B cell (primary cell): ENCODE measurements at regions not wholly inside any gene's neighbourhood (a gene's known extent, or its start where the extent isn't known, plus 50 kb on each side); places are given as distances from the start of the nearest gene placed in this dataset.
"Not testable (repeated sequence)": the region's sequence is repeated elsewhere in the genome, so short reads cannot be mapped to it uniquely, and the experiment has no call there.

Source experiments
- ATAC-seq: fragments of 200-7000 bp; cut with Tn5 transposase; one replicate; pipeline ENCODE4 v1.10.0; 2021; ENCODE audit warnings: low read depth, mild to moderate bottlenecking, moderate number of reproducible peaks, moderate library complexity
- CTCF ChIA-PET: fragments of 350-600 bp; sonication (Branson Sonifier 250); formaldehyde crosslinking; loops from one replicate; lab custom pipeline; 2021; ENCODE audit warnings: antibody characterized with exemption, inconsistent platforms; lab: Charles Lee
- POLR2A ChIA-PET: fragments of 350-600 bp; sonication (Branson Sonifier 250); formaldehyde crosslinking; loops from one replicate; lab custom pipeline; 2021; ENCODE audit warnings: antibody characterized with exemption; lab: Charles Lee
- DNase-seq: peaks from one replicate; pipeline ENCODE4 v3.0.0; 2013
- H2AFZ ChIP-seq: 2 replicates; pipeline ENCODE4 v1.6.1; 2012; ENCODE audit warnings: mild to moderate bottlenecking, low read depth, low read length; ENCODE audit not compliant: insufficient read depth, poor library complexity, severe bottlenecking
- H3K27ac ChIP-seq, 2 donors: 1 replicate in 1 of 2; 2 replicates in 1 of 2; pipeline ENCODE4 v1.5.1; 2012 to 2013; ENCODE audit warnings: low read length in 2 of 2, mild to moderate bottlenecking in 2 of 2, moderate library complexity in 1 of 2
- H3K27me3 ChIP-seq, 4 experiments: fragments of 200-600 bp in 1 of 4; sonication (generic) in 1 of 4; replicated peaks in 1 of 4; 1 replicate in 2 of 4; 2 replicates in 2 of 4; pipeline versions ENCODE4 v1.6.1 to v1.7.0; 2013 to 2016; ENCODE audit warnings: low read length in 3 of 4, mild to moderate bottlenecking in 2 of 4, mixed read lengths in 1 of 4, moderate library complexity in 1 of 4; ENCODE audit not compliant: insufficient read depth in 4 of 4, control insufficient read depth in 3 of 4; ENCODE audit errors: control extremely low read depth in 1 of 4
- H3K36me3 ChIP-seq, 2 experiments: replicated peaks in 1 of 2; 1 replicate in 1 of 2; 2 replicates in 1 of 2; pipeline versions ENCODE4 v1.6.1 to v1.7.1; 2013; ENCODE audit warnings: low read length in 1 of 2; ENCODE audit not compliant: insufficient read depth in 2 of 2, control insufficient read depth in 1 of 2; ENCODE audit errors: control extremely low read depth in 1 of 2, extremely low read depth in 1 of 2
- H3K4me1 ChIP-seq, 2 donors: fragments of 200-600 bp in 1 of 2; sonication (generic) in 1 of 2; 1 replicate in 1 of 2; 2 replicates in 1 of 2; pipeline versions ENCODE4 v1.5.1 to v1.6.1; 2013 to 2017; ENCODE audit warnings: low read length in 2 of 2; ENCODE audit not compliant: control insufficient read depth in 2 of 2, insufficient read depth in 2 of 2
- H3K4me2 ChIP-seq: replicated peaks from 2 replicates; pipeline ENCODE3; 2012; ENCODE audit warnings: mild to moderate bottlenecking, low read depth, low read length; ENCODE audit not compliant: poor library complexity, severe bottlenecking
- H3K4me3 ChIP-seq, 5 experiments: fragments of 200-600 bp in 1 of 5; sonication (generic) in 1 of 5; 1 replicate in 3 of 5; 2 replicates in 2 of 5; pipeline versions ENCODE4 v1.5.1 to v1.7.0; 2011 to 2016; ENCODE audit warnings: low read length in 4 of 5, mild to moderate bottlenecking in 4 of 5, low read depth in 2 of 5, control low read depth in 1 of 5, moderate library complexity in 1 of 5; ENCODE audit not compliant: insufficient read depth in 1 of 5; ENCODE audit errors: control extremely low read depth in 1 of 5, extremely low read depth in 1 of 5
- H3K79me2 ChIP-seq: fragments of 200-600 bp; sonication (generic); one replicate; pipeline ENCODE4 v1.6.0; 2016; ENCODE audit warnings: low read length; ENCODE audit not compliant: control insufficient read depth, insufficient read depth
- H3K9ac ChIP-seq: fragments of 200-600 bp; sonication (generic); 2 replicates; pipeline ENCODE4 v1.6.1; 2017; ENCODE audit warnings: mild to moderate bottlenecking, low read length, moderate library complexity
- H3K9me3 ChIP-seq, 3 donors: one replicate each; pipeline versions ENCODE4 v1.6.1 to v1.7.1; 2013; ENCODE audit warnings: low read length in 2 of 3; ENCODE audit not compliant: control insufficient read depth in 2 of 3, insufficient read depth in 1 of 3; ENCODE audit errors: control extremely low read depth in 1 of 3
- H4K20me1 ChIP-seq: 2 replicates; pipeline ENCODE4 v1.6.0; 2012; ENCODE audit warnings: mild to moderate bottlenecking, low read length; ENCODE audit not compliant: insufficient read depth, control insufficient read depth, poor library complexity, severe bottlenecking
- H3K27ac Mint-ChIP-seq: one replicate; pipeline ENCODE4 v1.8.0; 2021; ENCODE audit warnings: mixed read lengths
- H3K27me3 Mint-ChIP-seq: one replicate; pipeline ENCODE4 v1.8.0; 2021; ENCODE audit warnings: mixed read lengths
- H3K4me1 Mint-ChIP-seq: one replicate; pipeline ENCODE4 v1.8.0; 2021; ENCODE audit warnings: mixed read lengths
- H3K4me3 Mint-ChIP-seq: one replicate; pipeline ENCODE4 v1.8.0; 2021; ENCODE audit warnings: mixed read lengths
- H3K9me3 Mint-ChIP-seq: one replicate; pipeline ENCODE4 v1.8.0; 2022; ENCODE audit warnings: mixed read lengths; ENCODE audit not compliant: insufficient read depth
- EZH2 ChIP-seq: IDR thresholded peaks from 2 replicates; pipeline ENCODE4 v1.6.1; 2012; ENCODE audit warnings: borderline replicate concordance, low read depth, mild to moderate bottlenecking, moderate library complexity, low read length; ENCODE audit not compliant: insufficient read depth, poor library complexity, severe bottlenecking
- WGBS: methylation state at CpG from one replicate; pipeline ENCODE4 v1.1.5; 2013; ENCODE audit warnings: missing lambda C conversion rate; ENCODE audit not compliant: insufficient coverage; 5-methylcytosine and 5-hydroxymethylcytosine counted together
- intact Hi-C: fragments of 100-400 bp; cut with micrococcal nuclease; formaldehyde crosslinking; loops from one replicate; pipeline ENCODE4 v1.10.0; 2022

DNA sequence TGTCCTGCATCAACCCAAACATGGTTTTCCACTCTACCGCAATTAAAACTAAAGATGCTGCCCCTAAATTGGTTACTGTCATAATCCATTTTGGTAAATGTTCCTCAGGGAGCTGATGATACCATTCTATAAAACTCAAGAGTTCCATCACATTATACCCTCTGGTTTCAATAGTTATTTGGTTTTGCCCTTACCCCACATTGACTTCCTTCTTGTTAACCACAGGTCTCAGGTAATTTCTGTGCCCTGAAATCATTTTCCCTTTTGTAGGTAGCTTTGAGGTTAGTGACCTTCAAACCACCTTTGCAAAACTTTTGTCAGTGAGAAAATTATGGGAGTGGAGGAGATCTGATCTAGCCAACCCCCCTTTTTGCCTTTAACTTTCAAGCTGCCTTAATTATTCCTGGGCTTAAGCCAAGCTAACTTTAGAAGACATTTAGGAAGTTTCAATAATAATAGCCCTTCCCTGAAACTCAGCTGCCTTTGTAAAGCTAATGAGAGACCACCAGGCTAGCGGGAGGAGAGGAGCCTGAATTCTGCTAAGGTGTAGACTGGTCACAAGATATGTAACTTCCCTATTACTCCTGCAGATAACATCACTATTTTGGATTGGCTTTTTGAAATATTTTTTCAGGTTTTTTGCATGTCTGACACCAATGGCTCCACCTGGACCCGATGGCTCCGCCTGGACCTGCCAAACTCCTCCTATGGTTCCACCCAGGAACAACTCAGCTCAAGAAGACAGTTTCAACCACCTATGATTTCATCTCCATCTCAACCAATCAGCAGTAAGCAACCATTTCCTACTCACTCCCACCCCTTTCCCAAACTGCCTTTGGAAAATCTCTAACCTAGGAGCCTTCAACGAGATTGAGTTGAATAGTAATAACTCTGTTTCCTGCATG is 224.9 kb downstream of the HS3ST3B1 start:
- Mint-ChIP-seq H3K9me3 (no peaks in the 10 kb centered on the region), H3K4me3 (no peak overlapping the region), H3K27ac (no peak overlapping the region), H3K27me3 (peaks cover under 1% of the 10 kb centered on the region), H3K4me1 (no peaks in the 10 kb centered on the region)
- no peaks in the 10 kb centered on the region for H3K27me3 ChIP-seq
- H3K9ac ChIP-seq, result no peak overlapping the region
- no peak overlapping the region for H3K4me2 ChIP-seq
- intact Hi-C loops, result no loop called here
- ChIA-PET POLR2A (no interaction called here), CTCF (no interaction called here)
- DNase-seq (no peak), ATAC-seq (no peak)
- H3K36me3 ChIP-seq, result no peaks in the 10 kb centered on the region
- H3K4me1 ChIP-seq, result no peaks in the 10 kb centered on the region
- H3K4me3 ChIP-seq, result no peak overlapping the region
- 85% methylated on average over 3 of the region's 5 CpGs for WGBS
- no peak overlapping the region for H3K27ac ChIP-seq
- no peak for TF ChIP-seq EZH2
- H2AFZ ChIP-seq, result no peak overlapping the region
- H3K9me3 ChIP-seq, result peaks cover 0 to 1% (median 0%) of the 10 kb centered on the region in 3 donors
- H4K20me1 ChIP-seq, result no peaks in the 10 kb centered on the region
- H3K79me2 ChIP-seq, result no peaks in the 10 kb centered on the region

- Histone ChIP-seq H3K27ac (no peak overlapping the region), H3K4me1 (no peaks in the 10 kb centered on the region), H3K4me3 (no peak overlapping the region), H3K9ac (no peak overlapping the region), H3K79me2 (no peaks in the 10 kb centered on the region), H4K20me1 (no peaks in the 10 kb centered on the region), H3K9me3 (no peaks in the 10 kb centered on the region), H3K27me3 (no peaks in the 10 kb centered on the region), H2AFZ (no peak overlapping the region), H3K4me2 (no peak overlapping the region), H3K36me3 (no peaks in the 10 kb centered on the region)
- WGBS, result no CpG with 5 or more reads among the region's 3 CpGs
- CTCF ChIA-PET, result no interaction called here
- Mint-ChIP-seq H3K27me3 (peaks cover 10% of the 10 kb centered on the region), H3K27ac (no peak overlapping the region), H3K4me1 (no peaks in the 10 kb centered on the region), H3K4me3 (no peak overlapping the region), H3K9me3 (no peaks in the 10 kb centered on the region)
- TF ChIP-seq EZH2, result no peak
- ATAC-seq (no peak), DNase-seq (no peak)
- intact Hi-C loops, result no loop called here
- POLR2A ChIA-PET, result no interaction called here
Measured at GRCh38 chr17:14522795-14523387, 222.0 kb downstream of the HS3ST3B1 start.

DNA sequence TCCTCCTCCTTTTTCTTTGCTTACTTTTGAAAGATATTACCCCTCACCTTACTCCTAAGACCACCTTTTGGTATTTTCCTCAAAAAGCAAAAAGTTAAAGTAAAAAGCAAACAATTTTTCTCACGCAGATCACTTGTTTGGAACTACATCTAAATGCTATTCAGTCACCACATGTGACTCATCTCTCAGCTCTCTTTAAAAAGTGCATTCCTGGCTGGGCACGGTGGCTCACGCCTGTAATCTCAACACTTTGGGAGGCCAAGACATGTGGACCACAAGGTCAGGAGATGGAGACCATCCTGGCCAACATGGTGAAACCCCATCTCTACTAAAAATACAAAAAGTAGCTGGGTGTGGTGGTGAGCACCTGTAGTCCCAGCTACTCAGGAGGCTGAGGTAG is 218.0 kb downstream of the HS3ST3B1 start:
- H2AFZ ChIP-seq, H3K27ac ChIP-seq, H3K27ac Mint-ChIP-seq, H3K27me3 ChIP-seq, H3K4me3 Mint-ChIP-seq, H3K27me3 Mint-ChIP-seq, intact Hi-C loops, DNase-seq, H3K4me1 ChIP-seq, H3K4me3 ChIP-seq, POLR2A ChIA-PET, H3K4me1 Mint-ChIP-seq, H3K9me3 ChIP-seq, H3K36me3 ChIP-seq, H3K9me3 Mint-ChIP-seq, H4K20me1 ChIP-seq, H3K79me2 ChIP-seq, H3K4me2 ChIP-seq, CTCF ChIA-PET, H3K9ac ChIP-seq, ATAC-seq: not testable (repeated sequence)
- WGBS, result 92% methylated on average over 1 of the region's 3 CpGs
